NCI-H1694 treated with DMSO at 0.1 percent for 48 hours (cell line): ENCODE measurements at regions not wholly inside any gene's neighbourhood (a gene's known extent, or its start where the extent isn't known, plus 50 kb on each side); places are given as distances from the start of the nearest gene placed in this dataset.
"Not testable (repeated sequence)": the region's sequence is repeated elsewhere in the genome, so short reads cannot be mapped to it uniquely, and the experiment has no call there.

ENCODE experiments used
- DNase-seq: peaks from one replicate; lab custom pipeline; 2025; lab: John Stamatoyannopoulos, UW

GRCh38 chr6:100228834-100229441 is 234.9 kb upstream of the MCHR2 start:
- DNase-seq: no peak

GRCh38 chr6:100228437-100228833 is 234.4 kb upstream of the MCHR2 start:
- DNase-seq: no peak

GRCh38 chr6:100226811-100227210 is 232.8 kb upstream of the MCHR2 start:
- no peak for DNase-seq

- not testable (repeated sequence) for DNase-seq
These were observed 229.9 kb upstream of the MCHR2 start for GRCh38 chr6:100223952-100224351.

- DNase-seq: no peak
These were observed 226.5 kb upstream of the MCHR2 start for GRCh38 chr6:100220543-100220942.

- no peak for DNase-seq
These were observed 223.4 kb upstream of the MCHR2 start for GRCh38 chr6:100217225-100218012.

- DNase-seq: no peak
These were observed 222.7 kb upstream of the MCHR2 start for GRCh38 chr6:100216760-100217159.

GRCh38 chr6:100212131-100212530 is 218.1 kb upstream of the MCHR2 start:
- DNase-seq: no peak

GRCh38 chr6:100210137-100211117 is 216.4 kb upstream of the MCHR2 start:
- no peak for DNase-seq

GRCh38 chr6:100209323-100210136 is 215.5 kb upstream of the MCHR2 start:
- no peak for DNase-seq

GRCh38 chr6:100203400-100203799 is 209.4 kb upstream of the MCHR2 start:
- DNase-seq: no peak

GRCh38 chr6:100202417-100203194 is 208.6 kb upstream of the MCHR2 start:
- no peak for DNase-seq

- not testable (repeated sequence) for DNase-seq
These were observed 202.4 kb upstream of the MCHR2 start for GRCh38 chr6:100196214-100196982.

- not testable (repeated sequence) for DNase-seq
These were observed 201.2 kb upstream of the MCHR2 start for GRCh38 chr6:100195244-100195643.

GRCh38 chr6:100194535-100194934 is 200.5 kb upstream of the MCHR2 start:
- DNase-seq: no peak

GRCh38 chr6:100188754-100189153 is 194.7 kb upstream of the MCHR2 start:
- DNase-seq: no peak

- no peak for DNase-seq
These were observed 192.5 kb upstream of the MCHR2 start for GRCh38 chr6:100186552-100186951.

GRCh38 chr6:100185615-100186014 is 191.6 kb upstream of the MCHR2 start:
- DNase-seq: no peak

- DNase-seq: no peak
These were observed 190.4 kb upstream of the MCHR2 start for GRCh38 chr6:100184473-100184872.

- DNase-seq: no peak
These were observed 188.3 kb upstream of the MCHR2 start for GRCh38 chr6:100182313-100182712.
